ENCODE measurements at regions not wholly inside any gene's neighbourhood (a gene's known extent, or its start where the extent isn't known, plus 50 kb on each side); places are given as distances from the start of the nearest gene placed in this dataset.

GRCh38 chr20:23237201-23237600, 113.4 kb upstream of the NXT1 start:
- TF ChIP-seq MYC (IDR thresholded peaks at IDR 0.05; ENCODE audit: borderline replicate concordance, low read length) (no peak), PHF8 (IDR thresholded peaks at IDR 0.05; ENCODE audit: borderline replicate concordance, low read depth) (no peak), CEBPB (IDR thresholded peaks at IDR 0.05) (no peak)
- TF ChIP-seq, protein P1, sequence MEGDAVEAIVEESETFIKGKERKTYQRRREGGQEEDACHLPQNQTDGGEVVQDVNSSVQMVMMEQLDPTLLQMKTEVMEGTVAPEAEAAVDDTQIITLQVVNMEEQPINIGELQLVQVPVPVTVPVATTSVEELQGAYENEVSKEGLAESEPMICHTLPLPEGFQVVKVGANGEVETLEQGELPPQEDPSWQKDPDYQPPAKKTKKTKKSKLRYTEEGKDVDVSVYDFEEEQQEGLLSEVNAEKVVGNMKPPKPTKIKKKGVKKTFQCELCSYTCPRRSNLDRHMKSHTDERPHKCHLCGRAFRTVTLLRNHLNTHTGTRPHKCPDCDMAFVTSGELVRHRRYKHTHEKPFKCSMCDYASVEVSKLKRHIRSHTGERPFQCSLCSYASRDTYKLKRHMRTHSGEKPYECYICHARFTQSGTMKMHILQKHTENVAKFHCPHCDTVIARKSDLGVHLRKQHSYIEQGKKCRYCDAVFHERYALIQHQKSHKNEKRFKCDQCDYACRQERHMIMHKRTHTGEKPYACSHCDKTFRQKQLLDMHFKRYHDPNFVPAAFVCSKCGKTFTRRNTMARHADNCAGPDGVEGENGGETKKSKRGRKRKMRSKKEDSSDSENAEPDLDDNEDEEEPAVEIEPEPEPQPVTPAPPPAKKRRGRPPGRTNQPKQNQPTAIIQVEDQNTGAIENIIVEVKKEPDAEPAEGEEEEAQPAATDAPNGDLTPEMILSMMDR (IDR thresholded peaks at IDR 0.05), result no peak
